Osteocyte (in vitro differentiated cells): ENCODE measurements at regions not wholly inside any gene's neighbourhood (a gene's known extent, or its start where the extent isn't known, plus 50 kb on each side); places are given as distances from the start of the nearest gene placed in this dataset.

Experiments used
- DNase-seq: peaks from one replicate; pipeline ENCODE4 v3.0.0; 2021; ENCODE audit warnings: mixed read lengths; ENCODE audit not compliant: unreplicated experiment; ENCODE audit errors: extremely low spot score
- H3K27ac Mint-ChIP-seq: one replicate; pipeline ENCODE4 v1.8.0; 2021; ENCODE audit warnings: mild to moderate bottlenecking, mixed read lengths; ENCODE audit not compliant: unreplicated experiment
- H3K27me3 Mint-ChIP-seq: one replicate; pipeline ENCODE4 v1.8.0; 2021; ENCODE audit warnings: mixed read lengths; ENCODE audit not compliant: unreplicated experiment
- H3K36me3 Mint-ChIP-seq: one replicate; pipeline ENCODE4 v1.8.0; 2021; ENCODE audit warnings: mixed read lengths; ENCODE audit not compliant: unreplicated experiment
- H3K4me1 Mint-ChIP-seq: one replicate; pipeline ENCODE4 v1.8.0; 2021; ENCODE audit warnings: mixed read lengths; ENCODE audit not compliant: unreplicated experiment
- H3K4me3 Mint-ChIP-seq: one replicate; pipeline ENCODE4 v1.8.0; 2021; ENCODE audit warnings: mild to moderate bottlenecking, moderate library complexity, mixed read lengths; ENCODE audit not compliant: unreplicated experiment
- H3K9me3 Mint-ChIP-seq: one replicate; pipeline ENCODE4 v1.8.0; 2021; ENCODE audit warnings: mixed read lengths; ENCODE audit not compliant: unreplicated experiment
- CTCF ChIP-seq: fragments of 200-600 bp; sonication (generic); IDR thresholded peaks from 2 replicates; pipeline ENCODE4 v1.5.0; 2021; ENCODE audit warnings: antibody characterized with exemption, mild to moderate bottlenecking, moderate library complexity

GRCh38 chr10:84848967-84849366 is 520.6 kb downstream of the CCSER2 start:
- no peak for TF ChIP-seq CTCF
- H3K27me3 Mint-ChIP-seq: peaks cover 17% of the 10 kb centered on the region
- no peaks in the 10 kb centered on the region for H3K4me1 Mint-ChIP-seq
- H3K36me3 Mint-ChIP-seq: no peaks in the 10 kb centered on the region
- no peak for DNase-seq
- no peak overlapping the region for H3K4me3 Mint-ChIP-seq
- H3K9me3 Mint-ChIP-seq: no peaks in the 10 kb centered on the region
- H3K27ac Mint-ChIP-seq: no peak overlapping the region

GRCh38 chr10:84850826-84851225 is 522.4 kb downstream of the CCSER2 start:
- Mint-ChIP-seq H3K36me3 (no peaks in the 10 kb centered on the region), H3K4me3 (no peak overlapping the region), H3K9me3 (no peaks in the 10 kb centered on the region), H3K27me3 (peaks cover 24% of the 10 kb centered on the region), H3K27ac (no peak overlapping the region), H3K4me1 (no peaks in the 10 kb centered on the region)
- no peak for TF ChIP-seq CTCF
- DNase-seq: no peak

GRCh38 chr10:84854439-84854838 is 526.0 kb downstream of the CCSER2 start:
- no peak for DNase-seq
- H3K9me3 Mint-ChIP-seq: no peaks in the 10 kb centered on the region
- no peak overlapping the region for H3K27ac Mint-ChIP-seq
- TF ChIP-seq CTCF: no peak
- H3K27me3 Mint-ChIP-seq: peaks cover 35% of the 10 kb centered on the region
- no peak overlapping the region for H3K4me3 Mint-ChIP-seq
- no peaks in the 10 kb centered on the region for H3K36me3 Mint-ChIP-seq
- H3K4me1 Mint-ChIP-seq: no peaks in the 10 kb centered on the region

GRCh38 chr10:84860855-84861254 is 532.5 kb downstream of the CCSER2 start:
- H3K27me3 Mint-ChIP-seq: peaks cover 16% of the 10 kb centered on the region
- H3K36me3 Mint-ChIP-seq: no peaks in the 10 kb centered on the region
- no peak for DNase-seq
- no peaks in the 10 kb centered on the region for H3K4me1 Mint-ChIP-seq
- no peak overlapping the region for H3K27ac Mint-ChIP-seq
- H3K4me3 Mint-ChIP-seq: no peak overlapping the region
- no peak for TF ChIP-seq CTCF
- peaks cover 3% of the 10 kb centered on the region for H3K9me3 Mint-ChIP-seq

- Mint-ChIP-seq H3K4me1 (no peaks in the 10 kb centered on the region), H3K4me3 (no peak overlapping the region), H3K27ac (no peak overlapping the region), H3K36me3 (no peaks in the 10 kb centered on the region), H3K27me3 (peaks cover 15% of the 10 kb centered on the region), H3K9me3 (peaks cover 8% of the 10 kb centered on the region)
- no peak for DNase-seq
- no peak for TF ChIP-seq CTCF
These were observed 534.2 kb downstream of the CCSER2 start for GRCh38 chr10:84862551-84862950.
